GM18520 (cell line): ENCODE measurements at regions not wholly inside any gene's neighbourhood (a gene's known extent, or its start where the extent isn't known, plus 50 kb on each side); places are given as distances from the start of the nearest gene placed in this dataset.

Experiments
- ATAC-seq: cut with Tn5 transposase; IDR thresholded peaks from one replicate; pipeline ENCODE4 v1.9.1; 2021; ENCODE audit not compliant: unreplicated experiment

- no peak for ATAC-seq
These were observed 2265.3 kb upstream of the C9orf72 start for GRCh38 chr9:29838491-29839020.

GRCh38 chr9:29844251-29844650, 2271.0 kb upstream of the C9orf72 start:
- ATAC-seq, result no peak

GRCh38 chr9:29850664-29851063, 2277.4 kb upstream of the C9orf72 start:
- no peak for ATAC-seq

- no peak for ATAC-seq
These were observed 2288.5 kb upstream of the C9orf72 start for GRCh38 chr9:29861803-29862202.

GRCh38 chr9:29865764-29866313, 2292.6 kb upstream of the C9orf72 start:
- no peak for ATAC-seq

GRCh38 chr9:29866556-29866955, 2293.3 kb upstream of the C9orf72 start:
- peak; percentile 48 for ATAC-seq

GRCh38 chr9:29873579-29873978, 2300.3 kb upstream of the C9orf72 start:
- no peak for ATAC-seq

GRCh38 chr9:29875547-29875946, 2302.3 kb upstream of the C9orf72 start:
- no peak for ATAC-seq

- no peak for ATAC-seq
These were observed 2309.5 kb upstream of the C9orf72 start for GRCh38 chr9:29882767-29883166.

- no peak for ATAC-seq
These were observed 2332.8 kb upstream of the C9orf72 start for GRCh38 chr9:29906065-29906464.

- no peak for ATAC-seq
These were observed 2354.8 kb upstream of the C9orf72 start for GRCh38 chr9:29928072-29928471.

GRCh38 chr9:29939559-29939958, 2366.3 kb upstream of the C9orf72 start:
- ATAC-seq, result no peak

GRCh38 chr9:29945012-29945411, 2371.7 kb upstream of the C9orf72 start:
- no peak for ATAC-seq

- ATAC-seq, result no peak
These were observed 2385.2 kb upstream of the C9orf72 start for GRCh38 chr9:29958469-29958868.

GRCh38 chr9:29965834-29966233, 2392.6 kb upstream of the C9orf72 start:
- ATAC-seq, result no peak

- no peak for ATAC-seq
These were observed 2393.0 kb upstream of the C9orf72 start for GRCh38 chr9:29966247-29966646.

- no peak for ATAC-seq
These were observed 2395.6 kb upstream of the C9orf72 start for GRCh38 chr9:29968831-29969230.

- ATAC-seq, result no peak
These were observed 2396.1 kb upstream of the C9orf72 start for GRCh38 chr9:29969408-29969807.

GRCh38 chr9:29969856-29970647, 2396.8 kb upstream of the C9orf72 start:
- ATAC-seq, result no peak

- no peak for ATAC-seq
These were observed 2400.9 kb upstream of the C9orf72 start for GRCh38 chr9:29974197-29974596.

- ATAC-seq, result no peak
These were observed 2403.7 kb upstream of the C9orf72 start for GRCh38 chr9:29976981-29977380.

- no peak for ATAC-seq
These were observed 2403.4 kb upstream of the ACO1 start for GRCh38 chr9:29981013-29981412.
